Hepatic stellate cell (primary cell): ENCODE measurements at regions not wholly inside any gene's neighbourhood (a gene's known extent, or its start where the extent isn't known, plus 50 kb on each side); places are given as distances from the start of the nearest gene placed in this dataset.

Experiments used
- DNase-seq: peaks from one replicate; pipeline ENCODE4 v3.0.0; 2011; ENCODE audit warnings: low spot score

DNA sequence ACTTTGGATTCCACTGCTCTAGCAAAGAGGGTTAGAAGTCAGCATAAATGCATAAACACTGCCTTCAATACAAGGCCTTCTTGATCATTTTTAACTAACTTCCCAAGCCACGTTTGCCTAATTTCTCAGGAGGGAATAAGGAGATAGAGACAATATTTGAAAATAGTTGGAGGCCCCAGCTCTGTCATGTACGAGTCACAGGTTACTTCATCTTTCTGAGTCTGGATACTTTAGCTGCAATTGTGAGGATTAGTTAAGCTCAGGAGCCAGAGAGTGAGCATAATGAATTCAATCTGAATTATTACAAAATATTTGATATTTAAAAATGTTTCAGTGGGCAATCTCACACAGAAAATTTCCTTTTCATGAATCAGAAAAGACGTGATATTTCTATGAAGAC is 298.9 kb downstream of the SHOX2 start:
- no peak for DNase-seq

DNA sequence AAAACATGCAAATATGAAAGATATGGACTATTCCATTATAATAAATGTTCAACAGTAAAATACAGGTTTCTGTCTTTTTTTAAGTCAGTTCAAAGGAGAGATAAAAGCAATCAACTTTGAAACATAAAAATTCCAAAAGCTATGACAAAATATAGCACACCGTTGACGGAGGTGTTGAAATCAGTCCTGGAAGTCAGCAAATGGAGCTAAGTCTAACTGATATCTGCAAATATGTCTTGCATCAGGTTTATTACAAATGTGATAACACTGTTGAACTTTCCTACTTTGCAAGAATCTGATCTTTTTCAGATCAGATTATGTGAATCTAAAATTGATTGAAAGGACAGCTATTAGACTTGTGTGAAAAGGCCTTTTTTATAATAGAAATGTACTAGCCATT is 300.7 kb downstream of the SHOX2 start:
- DNase-seq, result no peak

DNA sequence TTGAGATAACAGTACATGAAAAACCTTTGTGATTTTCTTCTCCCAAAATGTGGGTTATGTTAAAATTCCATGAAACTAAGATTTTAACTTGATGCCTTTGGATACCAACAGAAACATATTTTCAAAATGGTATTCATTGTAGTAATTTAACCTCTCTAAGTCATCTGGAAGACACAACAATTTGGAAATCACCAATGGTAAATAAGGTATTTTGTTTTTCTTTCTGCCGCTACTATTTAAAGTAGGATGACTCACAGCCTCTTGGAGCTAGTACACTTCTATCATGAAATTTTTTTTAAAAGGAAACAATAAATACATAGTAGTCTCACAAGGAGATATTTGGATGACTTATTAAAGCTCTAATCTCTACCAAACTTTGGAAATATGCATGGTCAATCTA is 291.6 kb upstream of the VEPH1 start:
- no peak for DNase-seq

DNA sequence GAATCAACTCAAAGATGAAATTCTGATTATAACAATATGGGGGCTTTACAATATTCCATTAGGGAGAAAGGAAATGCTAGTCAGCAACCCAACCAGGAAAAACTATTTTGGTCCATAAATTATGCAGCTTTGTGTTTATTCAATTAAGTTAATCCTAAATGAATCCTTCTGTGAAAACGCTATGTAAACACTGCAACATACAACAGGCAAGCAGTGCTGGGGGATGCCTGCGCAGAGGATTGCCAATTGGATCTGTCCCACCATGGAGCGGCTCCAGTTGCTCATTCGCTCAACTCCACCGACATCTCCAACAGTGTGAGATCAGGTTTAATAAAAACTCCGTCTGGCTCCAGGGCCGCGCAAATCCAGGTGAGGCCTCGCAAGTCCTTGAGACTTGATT is 290.5 kb upstream of the VEPH1 start:
- DNase-seq, result no peak

DNA sequence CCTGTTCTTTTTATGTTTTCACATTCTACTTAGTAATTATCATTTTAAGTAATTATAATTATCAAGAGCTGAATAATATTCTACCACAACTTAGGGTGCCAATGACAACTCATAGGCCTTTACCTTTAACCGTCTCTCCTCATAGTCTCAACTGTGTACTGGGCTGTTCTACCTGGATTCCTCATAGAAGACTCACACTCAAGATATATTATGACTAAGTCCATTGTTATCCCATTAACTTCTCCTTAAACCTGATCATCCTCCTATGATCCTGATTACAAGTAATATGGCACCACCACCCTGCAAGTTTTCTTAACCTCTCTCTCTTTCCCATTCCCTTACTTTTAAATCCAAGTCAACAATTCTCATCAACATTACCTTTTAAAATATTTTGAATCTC is 285.9 kb upstream of the VEPH1 start:
- DNase-seq, result no peak

DNA sequence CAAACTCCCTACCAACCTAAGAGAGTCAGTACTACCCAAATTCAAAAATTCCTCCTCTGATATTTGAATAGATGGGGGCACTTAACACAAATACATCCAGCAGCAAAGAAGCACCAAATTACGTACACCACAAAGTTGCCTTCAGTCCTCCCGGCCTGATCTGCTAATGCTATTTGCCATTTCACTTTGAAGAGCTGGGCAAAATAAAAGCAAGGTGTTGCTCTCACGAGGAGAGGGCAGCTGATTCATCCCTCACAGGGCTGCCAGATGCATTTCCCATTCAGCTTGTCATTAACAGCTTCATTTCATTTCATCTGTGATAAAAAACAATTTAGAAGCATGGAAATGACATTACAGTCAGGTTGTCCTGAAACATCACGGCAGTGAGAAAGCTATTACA is 283.4 kb upstream of the VEPH1 start:
- DNase-seq, result no peak

DNA sequence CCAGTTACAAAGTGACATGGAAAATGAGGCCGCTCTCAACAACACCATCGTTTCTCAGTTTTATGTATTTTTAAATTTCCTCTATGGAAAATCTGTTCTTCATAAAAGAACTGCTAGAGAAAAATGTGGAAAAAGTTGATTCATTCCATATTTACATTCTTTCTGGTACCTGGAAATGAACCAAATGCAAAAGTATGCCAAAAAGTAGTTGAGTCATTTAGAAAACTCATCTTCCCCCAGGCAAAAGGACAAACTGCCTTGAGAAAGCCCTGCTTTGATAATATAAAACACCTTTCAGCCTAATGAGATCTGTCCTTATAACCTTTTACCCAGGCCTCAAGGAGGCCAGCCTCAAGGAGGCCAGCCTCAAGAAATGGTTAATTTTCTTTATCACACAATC is 283.0 kb upstream of the VEPH1 start:
- peak; percentile 6 for DNase-seq

DNA sequence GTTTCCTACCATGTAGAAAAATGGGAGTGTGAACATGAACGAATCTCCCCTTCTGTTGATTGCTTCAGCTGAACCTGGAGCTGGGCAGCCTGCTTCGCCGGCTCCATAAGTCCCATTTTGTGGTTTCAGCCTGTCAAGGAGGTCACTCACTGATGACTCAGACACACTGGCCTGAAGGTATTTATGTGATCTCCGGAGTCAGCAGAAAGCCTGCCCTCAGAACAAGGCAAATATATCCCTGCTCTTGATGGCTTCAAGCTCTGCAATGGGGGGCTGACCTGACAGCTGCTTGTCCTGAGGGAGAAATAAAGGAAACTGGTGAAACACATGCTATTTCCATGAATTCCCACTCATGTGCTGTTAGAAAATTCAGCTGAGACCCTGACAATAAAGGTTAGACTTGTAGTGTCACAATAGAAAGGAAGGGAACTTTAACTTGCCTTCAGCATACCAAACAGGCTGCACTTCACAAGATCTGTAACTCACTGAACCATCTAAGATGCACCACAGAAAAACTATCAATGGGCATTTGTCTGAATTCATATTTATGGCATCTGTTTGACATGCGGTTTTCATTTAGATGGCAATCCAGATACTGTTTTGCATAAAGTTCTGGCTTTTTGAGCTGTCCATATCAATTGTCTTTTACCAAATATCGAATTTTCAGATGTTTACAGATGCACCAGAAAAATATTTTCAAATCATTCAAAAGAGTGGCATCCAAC is 282.0 kb upstream of the VEPH1 start:
- DNase-seq, result peak; percentile 47

DNA sequence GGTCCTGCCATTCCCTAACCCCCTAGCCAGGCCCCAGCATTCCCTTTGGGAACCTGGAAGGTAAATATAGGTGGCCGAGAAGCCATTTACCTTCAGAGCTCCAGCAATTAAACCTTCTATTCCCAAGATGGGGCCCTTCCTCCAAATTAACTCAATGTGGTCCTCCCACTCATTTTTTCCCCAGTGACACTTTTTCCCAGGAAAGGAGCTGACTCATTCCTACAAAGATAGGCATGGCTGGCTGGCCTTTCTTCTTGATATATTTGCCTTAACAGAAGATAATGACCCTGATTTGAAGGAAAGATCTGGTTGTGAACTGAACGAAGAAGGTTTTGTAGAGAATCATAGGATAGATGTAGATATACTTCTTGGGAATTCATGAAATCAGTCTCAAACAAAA is 279.0 kb upstream of the VEPH1 start:
- DNase-seq, result no peak

DNA sequence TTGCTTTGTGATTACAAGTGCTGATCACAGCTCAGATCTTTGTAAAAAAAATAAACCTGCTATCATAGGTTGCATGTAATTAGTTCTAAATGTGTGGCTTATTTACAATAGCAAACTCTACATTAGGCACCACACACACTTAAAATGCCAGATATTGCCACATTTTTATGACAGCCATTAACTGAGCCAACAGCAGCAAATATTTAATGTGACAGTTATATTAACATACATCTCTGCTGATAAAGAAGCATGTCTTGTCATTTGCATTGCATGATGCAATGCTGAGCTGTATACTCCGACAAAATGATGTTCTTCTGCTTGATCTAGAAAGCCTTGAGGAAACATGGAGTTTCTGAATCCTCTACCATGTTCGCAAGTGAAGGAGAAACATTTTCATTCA is 273.6 kb upstream of the VEPH1 start:
- no peak for DNase-seq

DNA sequence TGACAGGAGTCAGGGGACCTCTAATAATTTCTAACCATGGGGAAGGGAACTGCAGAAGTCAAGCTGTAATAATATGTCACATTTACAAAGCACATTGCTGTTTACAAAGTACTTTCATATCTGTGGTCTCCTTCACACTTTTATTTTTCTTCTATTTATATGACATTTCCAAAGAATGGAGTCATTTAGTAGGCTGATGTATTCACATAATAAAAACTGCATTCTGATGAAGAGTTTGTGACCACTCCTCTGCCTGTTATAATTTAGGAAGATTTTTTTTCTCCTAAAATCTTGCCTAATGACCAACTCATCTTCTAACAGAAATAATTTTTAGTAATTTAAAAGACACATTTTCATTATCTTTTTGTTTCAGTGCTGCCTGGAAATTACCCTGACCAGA is 272.2 kb upstream of the VEPH1 start:
- no peak for DNase-seq

DNA sequence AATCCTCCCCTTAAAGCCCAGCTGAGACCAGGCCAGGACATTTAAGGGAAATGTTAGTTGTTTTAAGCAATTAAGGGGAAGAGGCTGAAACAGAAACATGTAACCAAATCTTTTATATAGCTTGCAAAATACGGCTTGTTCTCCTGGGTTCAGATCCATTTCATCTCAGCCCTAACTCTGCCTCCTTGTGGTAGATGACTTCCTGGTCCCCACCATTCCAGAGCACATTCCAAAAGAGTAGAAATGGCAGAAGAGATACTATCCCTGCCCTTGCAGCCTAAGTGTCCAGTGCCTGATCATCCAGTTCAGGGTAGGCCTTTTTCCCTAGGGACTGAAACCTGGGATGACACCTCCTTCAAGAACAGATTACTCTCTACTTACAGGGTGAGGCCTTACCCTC is 266.2 kb upstream of the VEPH1 start:
- no peak for DNase-seq

DNA sequence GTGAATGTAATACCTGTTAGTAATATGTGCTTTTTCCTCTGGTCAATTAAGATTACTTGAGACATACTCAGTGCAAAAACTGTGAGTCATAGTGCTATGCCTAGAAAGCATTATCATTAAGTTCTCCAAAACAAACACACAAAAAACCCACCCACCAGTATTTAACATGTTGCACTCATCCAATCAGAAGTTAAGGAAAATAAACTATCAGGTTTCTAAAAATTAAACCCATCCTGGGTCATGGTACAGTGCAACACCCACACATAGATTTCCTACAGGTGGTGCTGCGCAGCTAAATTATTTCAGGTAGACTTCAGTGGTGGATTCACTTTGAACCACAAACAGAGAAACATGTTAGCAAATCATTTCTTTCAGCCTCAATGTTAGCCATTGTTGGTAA is 264.4 kb upstream of the VEPH1 start:
- DNase-seq, result no peak

DNA sequence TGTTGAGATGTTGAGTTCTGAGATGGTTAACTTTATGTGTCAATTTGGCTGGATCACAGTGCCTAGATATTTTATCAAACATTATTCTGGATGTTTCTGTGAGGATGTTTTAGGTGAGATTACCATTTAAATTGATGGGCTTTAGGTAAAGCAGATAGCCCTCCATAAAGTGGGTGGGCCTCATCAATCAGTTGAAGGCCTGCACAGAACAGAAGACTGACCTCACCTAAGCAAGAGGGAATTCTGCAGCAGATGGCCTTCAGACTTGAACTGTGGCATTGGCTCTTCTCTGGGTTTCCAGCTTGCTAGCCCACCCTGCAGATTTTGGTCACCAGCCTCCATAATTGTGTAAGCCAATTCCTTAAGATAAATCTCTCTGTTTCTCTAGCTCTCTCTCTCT is 260.4 kb upstream of the VEPH1 start:
- DNase-seq, result no peak

DNA sequence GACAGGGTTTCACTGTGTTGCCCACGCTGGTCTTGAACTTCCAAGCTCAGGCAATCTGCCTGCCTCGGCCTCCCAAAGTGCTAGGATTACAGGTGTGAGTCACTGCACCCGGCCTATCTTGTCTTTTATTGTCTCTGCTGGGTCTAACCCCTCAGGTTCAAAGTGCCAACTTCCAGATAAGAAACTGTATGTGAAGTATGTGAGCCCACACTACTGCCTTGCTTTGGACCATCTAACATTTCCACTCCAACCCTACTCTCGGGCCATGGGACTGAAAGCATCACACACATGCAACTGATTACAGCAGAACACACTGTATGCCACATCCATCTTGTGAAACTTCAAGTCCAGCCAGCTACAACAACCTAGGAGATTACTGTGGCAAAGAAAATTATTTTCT is 256.1 kb upstream of the VEPH1 start:
- no peak for DNase-seq

DNA sequence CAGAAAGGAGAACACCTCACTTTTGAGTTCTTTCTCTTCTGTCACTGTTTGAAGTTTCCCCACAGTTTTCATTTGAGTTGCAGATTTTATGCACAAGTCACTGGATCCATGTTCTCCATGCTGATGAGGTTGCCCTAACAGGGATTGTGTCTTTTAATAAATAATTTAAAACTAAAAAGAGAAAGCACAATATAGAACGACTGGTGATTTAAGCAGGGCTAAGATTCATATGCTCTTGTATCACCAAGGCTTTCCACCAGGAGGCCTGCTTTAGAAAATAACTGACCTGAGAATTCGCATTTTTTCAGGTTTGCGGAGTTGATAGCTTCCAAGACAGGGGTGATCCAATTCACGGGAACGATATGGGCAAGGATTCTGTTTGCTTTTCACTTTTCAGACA is 252.0 kb upstream of the VEPH1 start:
- no peak for DNase-seq

DNA sequence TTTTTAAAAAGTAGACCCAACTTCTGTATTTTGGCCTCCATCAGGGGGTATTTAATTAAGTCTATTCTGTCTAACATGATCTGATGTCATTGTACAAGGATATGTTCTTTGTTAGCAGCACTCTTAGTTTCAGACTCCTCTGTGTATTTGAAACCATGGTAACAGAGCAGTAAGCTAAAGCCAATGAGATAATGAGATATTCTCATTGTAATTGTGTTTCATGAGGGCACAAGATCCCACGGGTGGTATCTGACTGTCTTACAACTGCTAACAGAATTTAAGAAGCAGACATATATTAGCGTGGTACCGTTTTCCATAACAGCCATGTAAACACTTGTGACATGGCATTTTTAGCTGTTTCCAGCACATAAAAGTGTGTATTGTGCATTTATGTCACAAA is 251.2 kb upstream of the VEPH1 start:
- no peak for DNase-seq

DNA sequence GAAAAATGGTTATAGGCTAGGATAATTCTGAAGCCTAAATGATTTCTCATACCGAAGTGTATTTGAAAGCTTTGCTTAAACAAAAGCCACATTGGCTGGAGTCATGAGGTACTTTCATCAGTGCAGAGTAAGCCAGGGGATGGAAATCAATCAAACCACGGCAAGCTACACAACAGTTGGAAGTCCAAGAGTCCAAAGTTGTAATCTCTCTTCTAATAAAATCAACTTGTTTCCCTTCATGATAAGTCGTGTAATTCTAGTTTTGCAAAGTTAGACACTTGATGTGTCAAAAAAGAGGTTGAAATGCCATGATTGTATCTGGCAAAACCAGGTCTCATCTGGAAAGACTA is 250.5 kb upstream of the VEPH1 start:
- no peak for DNase-seq

DNA sequence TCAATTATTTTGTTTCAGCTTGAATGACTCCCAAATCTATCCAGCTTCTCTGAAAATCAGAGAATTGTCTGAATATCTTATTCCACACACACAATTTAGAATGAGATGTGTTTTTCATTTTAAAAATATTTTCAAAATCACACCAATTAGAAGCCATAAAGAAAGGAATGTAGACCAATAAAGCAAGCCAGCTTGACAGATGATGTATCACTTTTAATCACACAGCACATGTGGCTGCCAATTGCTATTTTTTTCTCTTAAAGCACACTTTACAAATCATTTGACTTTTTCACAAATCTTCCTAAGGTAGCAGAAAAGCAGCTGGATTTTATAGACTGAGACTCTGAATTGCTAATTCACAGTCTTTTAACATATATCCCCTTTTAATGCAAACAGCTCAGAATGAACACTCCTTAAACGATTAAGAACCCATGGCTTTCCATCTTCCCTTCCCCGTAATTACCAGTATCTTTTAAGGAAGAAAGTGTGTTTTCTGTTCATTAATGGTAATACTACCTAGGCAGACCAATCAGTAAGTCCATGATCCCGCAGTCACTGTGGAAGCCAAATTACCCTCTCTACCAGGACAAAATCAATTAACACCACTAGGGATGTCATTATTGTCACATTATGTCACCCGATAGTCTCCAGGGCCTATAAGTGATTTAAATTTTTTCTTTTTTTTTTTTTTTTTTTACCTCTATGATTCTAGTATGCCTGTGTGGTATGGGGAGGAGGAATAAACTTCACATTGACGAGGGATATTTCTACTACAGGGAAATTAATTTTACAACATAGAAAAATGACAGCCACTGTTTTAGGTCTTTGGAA is 250.0 kb upstream of the VEPH1 start:
- no peak for DNase-seq

DNA sequence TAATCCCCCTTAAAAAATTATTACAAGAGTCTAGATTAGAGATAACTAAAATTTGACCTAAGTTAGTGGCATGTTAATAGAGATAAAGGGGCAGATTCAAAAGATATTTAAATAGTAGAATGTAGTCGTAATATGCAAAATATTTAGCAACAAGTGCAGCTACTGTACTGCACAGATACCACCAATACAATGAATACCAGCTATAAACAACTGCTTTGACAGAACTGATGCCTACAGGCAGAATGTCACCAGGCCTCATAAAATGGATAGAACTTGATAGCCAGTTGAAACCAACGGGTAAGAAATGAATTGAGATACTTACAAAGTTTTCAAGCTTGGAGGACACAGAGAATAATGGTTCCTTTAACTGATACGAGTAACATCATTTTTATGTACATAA is 249.3 kb upstream of the VEPH1 start:
- DNase-seq, result no peak

DNA sequence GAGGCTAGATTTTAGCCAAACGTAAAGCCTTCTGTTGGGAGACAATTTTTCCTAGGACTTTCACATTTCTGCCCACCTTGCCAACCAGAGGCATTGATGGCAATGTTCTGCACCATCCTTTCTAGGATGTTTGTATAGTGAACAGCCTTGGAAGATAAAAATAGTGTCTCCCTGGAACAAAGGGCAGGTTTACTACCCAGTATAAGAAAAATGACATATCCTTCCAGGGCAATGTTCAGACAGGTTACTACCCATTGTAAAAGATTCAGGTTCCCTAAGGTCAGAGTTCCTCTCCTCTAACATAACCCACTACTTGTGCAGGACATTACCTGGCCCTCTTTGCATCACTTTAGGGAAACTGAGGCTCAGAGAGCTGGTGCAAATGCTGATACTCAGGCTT is 248.2 kb upstream of the VEPH1 start:
- no peak for DNase-seq

DNA sequence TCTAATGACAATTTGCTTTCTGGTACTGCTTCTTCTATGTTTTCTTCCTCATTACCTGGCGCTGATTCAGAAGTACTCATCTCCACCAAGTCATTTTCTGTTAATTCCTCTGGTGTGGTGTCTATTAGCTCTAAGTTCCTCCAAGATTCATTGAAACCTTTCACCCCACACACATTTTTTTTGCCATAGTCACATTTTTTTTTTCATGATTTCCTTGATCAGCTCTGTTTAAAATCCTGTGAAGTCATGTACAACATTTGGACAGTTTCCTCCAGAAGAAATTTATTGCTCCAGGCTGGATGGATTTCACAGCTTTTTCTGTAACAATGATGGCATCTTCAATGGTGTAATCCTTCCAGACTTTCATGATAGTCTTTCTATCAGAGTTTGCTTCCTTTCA is 243.2 kb upstream of the VEPH1 start:
- DNase-seq, result no peak

DNA sequence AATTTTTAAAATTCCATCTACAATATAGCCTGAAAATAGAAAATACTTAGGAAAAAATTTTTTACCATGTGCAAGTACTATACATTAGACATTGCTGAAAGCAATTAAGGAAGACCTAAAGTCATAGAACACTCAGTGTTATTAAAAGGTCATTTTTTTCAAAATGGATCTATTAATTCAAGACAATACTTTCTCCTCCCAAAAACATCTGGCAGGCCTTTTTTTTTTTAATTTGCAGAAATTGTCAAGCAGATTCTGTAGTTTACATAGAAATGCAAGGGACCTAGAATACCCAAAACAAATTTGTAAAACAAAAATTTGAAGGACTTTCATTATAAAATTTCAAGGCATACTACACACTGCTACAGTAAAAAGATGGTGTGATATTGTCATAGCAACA is 238.4 kb upstream of the VEPH1 start:
- DNase-seq, result no peak

DNA sequence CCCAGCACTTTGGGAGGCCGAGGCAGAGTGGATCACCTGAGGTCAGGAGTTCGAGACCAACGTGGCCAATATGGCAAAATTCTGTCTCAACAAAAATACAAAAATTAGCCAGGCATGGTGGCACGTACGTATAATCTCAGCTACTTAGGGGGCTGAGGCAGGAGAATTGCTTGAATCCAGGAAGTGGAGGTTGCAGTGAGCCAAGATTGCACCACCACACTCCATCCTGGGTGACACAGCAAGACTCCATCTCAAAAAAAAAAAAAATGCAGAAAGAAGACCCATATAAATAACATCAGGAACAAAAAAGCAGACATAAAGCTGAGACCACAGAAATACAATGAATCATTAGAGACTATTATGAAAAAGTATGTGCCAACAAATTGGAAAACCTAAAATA is 235.2 kb upstream of the VEPH1 start:
- DNase-seq, result no peak
